B cell (primary cell): ENCODE measurements at regions not wholly inside any gene's neighbourhood (a gene's known extent, or its start where the extent isn't known, plus 50 kb on each side); places are given as distances from the start of the nearest gene placed in this dataset.

Experiments
- ATAC-seq: fragments of 200-7000 bp; cut with Tn5 transposase; one replicate; pipeline ENCODE4 v1.10.0; 2021; ENCODE audit warnings: low read depth, mild to moderate bottlenecking, moderate number of reproducible peaks, moderate library complexity
- CTCF ChIA-PET: fragments of 350-600 bp; sonication (Branson Sonifier 250); formaldehyde crosslinking; loops from one replicate; lab custom pipeline; 2021; ENCODE audit warnings: antibody characterized with exemption, inconsistent platforms; lab: Charles Lee
- POLR2A ChIA-PET: fragments of 350-600 bp; sonication (Branson Sonifier 250); formaldehyde crosslinking; loops from one replicate; lab custom pipeline; 2021; ENCODE audit warnings: antibody characterized with exemption; lab: Charles Lee
- DNase-seq: peaks from one replicate; pipeline ENCODE4 v3.0.0; 2013
- H2AFZ ChIP-seq: 2 replicates; pipeline ENCODE4 v1.6.1; 2012; ENCODE audit warnings: mild to moderate bottlenecking, low read depth, low read length; ENCODE audit not compliant: insufficient read depth, poor library complexity, severe bottlenecking
- H3K27ac ChIP-seq, 2 donors: 1 replicate in 1 of 2; 2 replicates in 1 of 2; pipeline ENCODE4 v1.5.1; 2012 to 2013; ENCODE audit warnings: low read length in 2 of 2, mild to moderate bottlenecking in 2 of 2, moderate library complexity in 1 of 2
- H3K27me3 ChIP-seq, 4 experiments: fragments of 200-600 bp in 1 of 4; sonication (generic) in 1 of 4; replicated peaks in 1 of 4; 1 replicate in 2 of 4; 2 replicates in 2 of 4; pipeline versions ENCODE4 v1.6.1 to v1.7.0; 2013 to 2016; ENCODE audit warnings: low read length in 3 of 4, mild to moderate bottlenecking in 2 of 4, mixed read lengths in 1 of 4, moderate library complexity in 1 of 4; ENCODE audit not compliant: insufficient read depth in 4 of 4, control insufficient read depth in 3 of 4; ENCODE audit errors: control extremely low read depth in 1 of 4
- H3K36me3 ChIP-seq, 2 experiments: replicated peaks in 1 of 2; 1 replicate in 1 of 2; 2 replicates in 1 of 2; pipeline versions ENCODE4 v1.6.1 to v1.7.1; 2013; ENCODE audit warnings: low read length in 1 of 2; ENCODE audit not compliant: insufficient read depth in 2 of 2, control insufficient read depth in 1 of 2; ENCODE audit errors: control extremely low read depth in 1 of 2, extremely low read depth in 1 of 2
- H3K4me1 ChIP-seq, 2 donors: fragments of 200-600 bp in 1 of 2; sonication (generic) in 1 of 2; 1 replicate in 1 of 2; 2 replicates in 1 of 2; pipeline versions ENCODE4 v1.5.1 to v1.6.1; 2013 to 2017; ENCODE audit warnings: low read length in 2 of 2; ENCODE audit not compliant: control insufficient read depth in 2 of 2, insufficient read depth in 2 of 2
- H3K4me2 ChIP-seq: replicated peaks from 2 replicates; pipeline ENCODE3; 2012; ENCODE audit warnings: mild to moderate bottlenecking, low read depth, low read length; ENCODE audit not compliant: poor library complexity, severe bottlenecking
- H3K4me3 ChIP-seq, 5 experiments: fragments of 200-600 bp in 1 of 5; sonication (generic) in 1 of 5; 1 replicate in 3 of 5; 2 replicates in 2 of 5; pipeline versions ENCODE4 v1.5.1 to v1.7.0; 2011 to 2016; ENCODE audit warnings: low read length in 4 of 5, mild to moderate bottlenecking in 4 of 5, low read depth in 2 of 5, control low read depth in 1 of 5, moderate library complexity in 1 of 5; ENCODE audit not compliant: insufficient read depth in 1 of 5; ENCODE audit errors: control extremely low read depth in 1 of 5, extremely low read depth in 1 of 5
- H3K79me2 ChIP-seq: fragments of 200-600 bp; sonication (generic); one replicate; pipeline ENCODE4 v1.6.0; 2016; ENCODE audit warnings: low read length; ENCODE audit not compliant: control insufficient read depth, insufficient read depth
- H3K9ac ChIP-seq: fragments of 200-600 bp; sonication (generic); 2 replicates; pipeline ENCODE4 v1.6.1; 2017; ENCODE audit warnings: mild to moderate bottlenecking, low read length, moderate library complexity
- H3K9me3 ChIP-seq, 3 donors: one replicate each; pipeline versions ENCODE4 v1.6.1 to v1.7.1; 2013; ENCODE audit warnings: low read length in 2 of 3; ENCODE audit not compliant: control insufficient read depth in 2 of 3, insufficient read depth in 1 of 3; ENCODE audit errors: control extremely low read depth in 1 of 3
- H4K20me1 ChIP-seq: 2 replicates; pipeline ENCODE4 v1.6.0; 2012; ENCODE audit warnings: mild to moderate bottlenecking, low read length; ENCODE audit not compliant: insufficient read depth, control insufficient read depth, poor library complexity, severe bottlenecking
- H3K27ac Mint-ChIP-seq: one replicate; pipeline ENCODE4 v1.8.0; 2021; ENCODE audit warnings: mixed read lengths
- H3K27me3 Mint-ChIP-seq: one replicate; pipeline ENCODE4 v1.8.0; 2021; ENCODE audit warnings: mixed read lengths
- H3K4me1 Mint-ChIP-seq: one replicate; pipeline ENCODE4 v1.8.0; 2021; ENCODE audit warnings: mixed read lengths
- H3K4me3 Mint-ChIP-seq: one replicate; pipeline ENCODE4 v1.8.0; 2021; ENCODE audit warnings: mixed read lengths
- H3K9me3 Mint-ChIP-seq: one replicate; pipeline ENCODE4 v1.8.0; 2022; ENCODE audit warnings: mixed read lengths; ENCODE audit not compliant: insufficient read depth
- EZH2 ChIP-seq: IDR thresholded peaks from 2 replicates; pipeline ENCODE4 v1.6.1; 2012; ENCODE audit warnings: borderline replicate concordance, low read depth, mild to moderate bottlenecking, moderate library complexity, low read length; ENCODE audit not compliant: insufficient read depth, poor library complexity, severe bottlenecking
- WGBS: methylation state at CpG from one replicate; pipeline ENCODE4 v1.1.5; 2013; ENCODE audit warnings: missing lambda C conversion rate; ENCODE audit not compliant: insufficient coverage; 5-methylcytosine and 5-hydroxymethylcytosine counted together
- intact Hi-C: fragments of 100-400 bp; cut with micrococcal nuclease; formaldehyde crosslinking; loops from one replicate; pipeline ENCODE4 v1.10.0; 2022
- TF ChIP-seq, protein P1 (sequence below): fragments of 200-600 bp; IDR thresholded peaks from one replicate; pipeline ENCODE4 v1.8.0; 2022; ENCODE audit warnings: antibody characterized with exemption, mild to moderate bottlenecking

DNA sequence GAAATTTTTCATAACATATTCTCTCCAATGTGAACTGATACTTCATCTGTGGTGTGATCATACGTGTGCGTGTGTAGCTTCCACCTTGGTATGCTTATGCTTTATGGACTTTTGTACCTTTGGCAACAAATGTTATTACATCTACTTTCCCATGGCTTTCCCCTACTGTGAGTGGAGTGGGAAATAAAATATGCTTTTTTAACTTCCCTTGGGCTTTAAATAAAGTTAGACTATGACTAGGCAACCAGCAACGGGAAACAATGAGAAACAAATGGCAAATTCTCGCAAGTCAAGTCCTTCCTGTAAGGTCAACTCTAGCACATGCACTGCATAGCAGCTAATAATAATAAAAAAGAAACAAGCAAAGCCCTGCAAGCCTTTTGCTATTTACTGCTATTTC lies 205.0 kb upstream of the PDE5A start:
- no peak overlapping the region for H3K4me2 ChIP-seq
- no peak overlapping the region for H3K4me3 ChIP-seq
- DNase-seq (no peak), ATAC-seq (no peak)
- no peaks in the 10 kb centered on the region for H3K27me3 Mint-ChIP-seq
- H3K27ac Mint-ChIP-seq = no peak overlapping the region
- peaks cover 6% of the 10 kb centered on the region for H3K9me3 Mint-ChIP-seq
- no peaks in the 10 kb centered on the region for H3K27me3 ChIP-seq
- ChIA-PET POLR2A (no interaction called here), CTCF (no interaction called here)
- H2AFZ ChIP-seq = no peak overlapping the region
- no peak overlapping the region for H3K9ac ChIP-seq
- WGBS = 60% methylated on average over 1 of the region's 4 CpGs
- H4K20me1 ChIP-seq = no peaks in the 10 kb centered on the region
- TF ChIP-seq EZH2 = no peak
- TF ChIP-seq, protein P1, sequence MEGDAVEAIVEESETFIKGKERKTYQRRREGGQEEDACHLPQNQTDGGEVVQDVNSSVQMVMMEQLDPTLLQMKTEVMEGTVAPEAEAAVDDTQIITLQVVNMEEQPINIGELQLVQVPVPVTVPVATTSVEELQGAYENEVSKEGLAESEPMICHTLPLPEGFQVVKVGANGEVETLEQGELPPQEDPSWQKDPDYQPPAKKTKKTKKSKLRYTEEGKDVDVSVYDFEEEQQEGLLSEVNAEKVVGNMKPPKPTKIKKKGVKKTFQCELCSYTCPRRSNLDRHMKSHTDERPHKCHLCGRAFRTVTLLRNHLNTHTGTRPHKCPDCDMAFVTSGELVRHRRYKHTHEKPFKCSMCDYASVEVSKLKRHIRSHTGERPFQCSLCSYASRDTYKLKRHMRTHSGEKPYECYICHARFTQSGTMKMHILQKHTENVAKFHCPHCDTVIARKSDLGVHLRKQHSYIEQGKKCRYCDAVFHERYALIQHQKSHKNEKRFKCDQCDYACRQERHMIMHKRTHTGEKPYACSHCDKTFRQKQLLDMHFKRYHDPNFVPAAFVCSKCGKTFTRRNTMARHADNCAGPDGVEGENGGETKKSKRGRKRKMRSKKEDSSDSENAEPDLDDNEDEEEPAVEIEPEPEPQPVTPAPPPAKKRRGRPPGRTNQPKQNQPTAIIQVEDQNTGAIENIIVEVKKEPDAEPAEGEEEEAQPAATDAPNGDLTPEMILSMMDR = no peak
- H3K79me2 ChIP-seq = no peaks in the 10 kb centered on the region
- H3K36me3 ChIP-seq = no peaks in the 10 kb centered on the region
- intact Hi-C loops = no loop called here
- H3K9me3 ChIP-seq = no peaks in the 10 kb centered on the region
- no peaks in the 10 kb centered on the region for H3K4me1 ChIP-seq
- H3K4me3 Mint-ChIP-seq = no peak overlapping the region
- no peaks in the 10 kb centered on the region for H3K4me1 Mint-ChIP-seq
- no peak overlapping the region for H3K27ac ChIP-seq

DNA sequence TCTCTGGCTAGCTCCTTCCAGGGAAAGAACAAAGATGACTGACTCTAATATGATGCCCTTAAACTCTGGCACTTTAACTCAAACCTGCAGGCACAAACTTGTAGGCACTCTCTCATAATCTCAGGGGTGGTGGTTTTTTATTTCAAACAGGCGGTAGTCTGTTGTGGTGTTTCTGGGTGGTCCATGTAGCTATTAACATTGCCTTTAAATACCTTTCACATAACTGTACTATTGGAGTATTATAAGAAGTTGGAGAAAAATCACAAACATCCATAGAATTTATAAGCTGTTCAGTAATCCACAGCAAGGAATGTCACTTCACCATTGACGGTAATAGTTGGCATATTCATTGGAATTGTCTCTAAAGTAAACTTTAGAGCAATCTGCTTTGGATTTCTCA lies 204.2 kb upstream of the PDE5A start:
- CTCF ChIA-PET = no interaction called here
- Histone ChIP-seq H3K4me2 (no peak overlapping the region), H3K4me1 (no peaks in the 10 kb centered on the region), H3K27me3 (no peaks in the 10 kb centered on the region), H3K79me2 (no peaks in the 10 kb centered on the region), H3K9ac (no peak overlapping the region), H4K20me1 (no peaks in the 10 kb centered on the region), H3K36me3 (no peaks in the 10 kb centered on the region), H3K27ac (no peak overlapping the region), H2AFZ (no peak overlapping the region), H3K9me3 (no peaks in the 10 kb centered on the region), H3K4me3 (no peak overlapping the region)
- no CpG with 5 or more reads among the region's 2 CpGs for WGBS
- H3K9me3 Mint-ChIP-seq = peaks cover 7% of the 10 kb centered on the region
- DNase-seq (no peak), ATAC-seq (no peak)
- no peak for TF ChIP-seq EZH2
- TF ChIP-seq, protein P1 = no peak
- POLR2A ChIA-PET = no interaction called here
- no peak overlapping the region for H3K4me3 Mint-ChIP-seq
- H3K27ac Mint-ChIP-seq = no peak overlapping the region
- no peaks in the 10 kb centered on the region for H3K4me1 Mint-ChIP-seq
- no peaks in the 10 kb centered on the region for H3K27me3 Mint-ChIP-seq
- intact Hi-C loops = no loop called here
